ENCODE measurements at regions not wholly inside any gene's neighbourhood (a gene's known extent, or its start where the extent isn't known, plus 50 kb on each side); places are given as distances from the start of the nearest gene placed in this dataset.

DNA sequence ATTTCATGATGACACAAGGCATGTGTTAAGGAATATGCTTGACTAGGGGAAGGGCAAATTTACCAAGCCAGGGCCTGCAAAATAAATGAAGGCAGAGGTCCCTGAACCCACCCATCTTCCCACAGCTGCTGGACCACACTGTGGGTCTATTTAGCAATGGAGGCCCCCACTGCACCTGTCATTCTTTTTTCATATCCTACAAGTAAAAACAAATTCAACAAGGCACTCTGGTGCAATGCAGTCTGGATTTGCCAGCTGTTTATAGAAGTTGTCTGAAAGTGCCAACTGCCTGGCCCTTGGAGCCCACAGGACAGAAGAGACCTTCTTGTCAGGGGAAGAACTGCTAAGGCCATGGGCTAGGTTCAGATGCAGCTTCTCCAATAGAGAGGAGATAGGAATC is 112.8 kb upstream of the ATL2 start:
- Histone ChIP-seq H3K27ac (ENCODE audit: low read depth, low read length, poor library complexity, severe bottlenecking) (no peak overlapping the region), H3K4me3 (ENCODE audit: low read depth, low read length, poor library complexity, severe bottlenecking) (no peak overlapping the region), H3K9me2 (ENCODE audit: insufficient read depth, low read length) (no peaks in the 10 kb centered on the region), H3K4me1 (ENCODE audit: insufficient read depth, low read length, poor library complexity, severe bottlenecking) (no peaks in the 10 kb centered on the region), H3K79me2 (ENCODE audit: insufficient read depth, low read depth, low read length) (no peaks in the 10 kb centered on the region), H3K4me2 (ENCODE audit: low read length) (no peak overlapping the region), H2AFZ (ENCODE audit: low read length) (no peak overlapping the region), H3K36me3 (ENCODE audit: insufficient read depth, low read length) (no peaks in the 10 kb centered on the region), H4K20me1 (ENCODE audit: insufficient read depth, low read length) (no peaks in the 10 kb centered on the region), H3K9me3 (ENCODE audit: low read length) (no peaks in the 10 kb centered on the region)
- intact Hi-C loops (cut with micrococcal nuclease; ENCODE audit: unreplicated experiment), result no loop called here
- ChIA-PET CTCF (ENCODE audit: unreplicated experiment) (no interaction called here), POLR2A (no interaction called here)
- no TSS peak for BruUV-seq (replicated peaks)
- TF ChIP-seq EZH2phosphoT487 (IDR thresholded peaks at IDR 0.05; ENCODE audit: borderline replicate concordance, low read depth, low read length), result no peak
- TF ChIP-seq, protein P1, sequence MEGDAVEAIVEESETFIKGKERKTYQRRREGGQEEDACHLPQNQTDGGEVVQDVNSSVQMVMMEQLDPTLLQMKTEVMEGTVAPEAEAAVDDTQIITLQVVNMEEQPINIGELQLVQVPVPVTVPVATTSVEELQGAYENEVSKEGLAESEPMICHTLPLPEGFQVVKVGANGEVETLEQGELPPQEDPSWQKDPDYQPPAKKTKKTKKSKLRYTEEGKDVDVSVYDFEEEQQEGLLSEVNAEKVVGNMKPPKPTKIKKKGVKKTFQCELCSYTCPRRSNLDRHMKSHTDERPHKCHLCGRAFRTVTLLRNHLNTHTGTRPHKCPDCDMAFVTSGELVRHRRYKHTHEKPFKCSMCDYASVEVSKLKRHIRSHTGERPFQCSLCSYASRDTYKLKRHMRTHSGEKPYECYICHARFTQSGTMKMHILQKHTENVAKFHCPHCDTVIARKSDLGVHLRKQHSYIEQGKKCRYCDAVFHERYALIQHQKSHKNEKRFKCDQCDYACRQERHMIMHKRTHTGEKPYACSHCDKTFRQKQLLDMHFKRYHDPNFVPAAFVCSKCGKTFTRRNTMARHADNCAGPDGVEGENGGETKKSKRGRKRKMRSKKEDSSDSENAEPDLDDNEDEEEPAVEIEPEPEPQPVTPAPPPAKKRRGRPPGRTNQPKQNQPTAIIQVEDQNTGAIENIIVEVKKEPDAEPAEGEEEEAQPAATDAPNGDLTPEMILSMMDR (conservative IDR thresholded peaks at IDR 0.05; ENCODE audit: low read length), result no peak
- no peak for DNase-seq (ENCODE audit: low spot score)

DNA sequence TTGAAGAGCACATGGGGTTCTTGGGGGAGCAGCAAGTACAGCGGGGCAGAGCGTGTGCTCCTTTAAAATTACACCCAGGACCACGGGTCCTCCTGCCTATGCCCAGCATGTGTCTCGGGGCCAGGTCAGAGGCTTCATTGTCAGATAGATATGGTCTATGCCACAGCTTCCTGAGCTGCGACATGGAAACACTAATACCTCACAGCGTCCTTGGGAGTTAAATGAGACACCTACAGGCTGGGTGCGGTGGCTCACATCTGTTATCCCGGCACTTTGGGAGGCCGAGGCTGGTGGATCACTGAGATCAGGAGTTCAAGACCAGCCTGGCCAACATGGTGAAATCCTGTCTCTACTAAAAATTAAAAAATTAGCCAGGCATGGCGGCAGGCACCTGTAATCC is 110.8 kb upstream of the ATL2 start:
- CTCF ChIA-PET (ENCODE audit: unreplicated experiment), result no interaction called here
- no peak for DNase-seq (ENCODE audit: low spot score)
- H3K4me1 ChIP-seq (ENCODE audit: insufficient read depth, low read length, poor library complexity, severe bottlenecking), result no peaks in the 10 kb centered on the region
- H4K20me1 ChIP-seq (ENCODE audit: insufficient read depth, low read length), result no peaks in the 10 kb centered on the region
- POLR2A ChIA-PET, result interaction anchor here (1.2 kb wide), 1 partner anchor 19 kb away, joined by 3 read pairs; no protein-coding TSS in a partner anchor
- H3K27ac ChIP-seq (ENCODE audit: low read depth, low read length, poor library complexity, severe bottlenecking), result no peak overlapping the region
- intact Hi-C loops (cut with micrococcal nuclease; ENCODE audit: unreplicated experiment), result no loop called here
- H3K9me2 ChIP-seq (ENCODE audit: insufficient read depth, low read length), result no peaks in the 10 kb centered on the region
- no peaks in the 10 kb centered on the region for H3K36me3 ChIP-seq (ENCODE audit: insufficient read depth, low read length)
- H3K9me3 ChIP-seq (ENCODE audit: low read length), result no peaks in the 10 kb centered on the region
- no peak overlapping the region for H3K4me2 ChIP-seq (ENCODE audit: low read length)
- no peak overlapping the region for H3K4me3 ChIP-seq (ENCODE audit: low read depth, low read length, poor library complexity, severe bottlenecking)
- H3K79me2 ChIP-seq (ENCODE audit: insufficient read depth, low read depth, low read length), result no peaks in the 10 kb centered on the region
- TF ChIP-seq, protein P1 (conservative IDR thresholded peaks at IDR 0.05; ENCODE audit: low read length), result no peak
- no peak for TF ChIP-seq EZH2phosphoT487 (IDR thresholded peaks at IDR 0.05; ENCODE audit: borderline replicate concordance, low read depth, low read length)
- BruUV-seq (replicated peaks), result no TSS peak
- no peak overlapping the region for H2AFZ ChIP-seq (ENCODE audit: low read length)

DNA sequence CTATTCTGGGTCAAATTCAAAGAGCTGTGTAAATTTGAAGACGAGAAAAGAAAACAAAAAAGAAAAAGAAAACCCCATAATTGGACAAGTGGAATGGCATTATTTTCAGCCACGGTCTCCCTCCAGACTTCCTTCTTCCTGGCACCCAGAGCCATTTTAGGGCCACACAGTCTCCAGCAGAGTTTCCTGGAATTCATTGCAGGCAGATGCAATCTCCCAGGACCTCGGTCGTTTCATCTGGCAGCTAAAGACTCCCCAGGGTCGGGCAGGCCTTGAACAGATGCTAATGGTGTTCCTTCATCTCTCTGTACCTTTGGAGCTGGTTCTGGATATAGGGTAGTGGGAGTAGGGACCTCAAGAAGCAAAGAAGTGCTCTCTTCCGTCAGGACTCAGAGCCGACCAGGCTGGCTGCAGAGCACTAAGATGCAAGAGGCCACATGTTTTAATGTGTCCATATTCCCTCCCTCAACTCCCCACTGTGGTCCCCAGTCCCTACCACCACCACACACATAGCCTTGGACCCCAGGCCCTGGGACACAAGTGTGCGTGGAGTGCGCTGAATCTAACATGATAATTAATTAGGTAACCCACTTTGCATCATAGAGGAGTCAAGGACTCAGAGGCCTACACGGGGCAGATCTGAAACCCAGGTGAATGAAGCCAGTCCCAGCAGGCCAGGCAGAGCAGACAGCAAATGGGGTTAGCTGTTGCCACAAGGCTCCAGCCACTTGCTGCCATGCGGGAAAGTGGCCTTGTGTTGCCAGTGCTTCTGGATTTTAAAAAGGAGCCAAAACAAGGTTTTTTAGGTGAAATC is 109.3 kb upstream of the ATL2 start:
- ChIA-PET POLR2A (interaction anchor here (0.5 to 0.6 kb wide), 2 partner anchors 125 to 283 kb away, joined by 3 read pairs; no protein-coding TSS in a partner anchor), CTCF (ENCODE audit: unreplicated experiment) (no interaction called here)
- H3K27ac ChIP-seq (ENCODE audit: low read depth, low read length, poor library complexity, severe bottlenecking), result no peak overlapping the region
- no peak for TF ChIP-seq EZH2phosphoT487 (IDR thresholded peaks at IDR 0.05; ENCODE audit: borderline replicate concordance, low read depth, low read length)
- TF ChIP-seq, protein P1 (conservative IDR thresholded peaks at IDR 0.05; ENCODE audit: low read length), result no peak
- no peaks in the 10 kb centered on the region for H4K20me1 ChIP-seq (ENCODE audit: insufficient read depth, low read length)
- H3K9me3 ChIP-seq (ENCODE audit: low read length), result no peaks in the 10 kb centered on the region
- H3K36me3 ChIP-seq (ENCODE audit: insufficient read depth, low read length), result no peaks in the 10 kb centered on the region
- H3K4me2 ChIP-seq (ENCODE audit: low read length), result no peak overlapping the region
- intact Hi-C loops (cut with micrococcal nuclease; ENCODE audit: unreplicated experiment), result no loop called here
- no peaks in the 10 kb centered on the region for H3K4me1 ChIP-seq (ENCODE audit: insufficient read depth, low read length, poor library complexity, severe bottlenecking)
- no peak overlapping the region for H2AFZ ChIP-seq (ENCODE audit: low read length)
- no TSS peak for BruUV-seq (replicated peaks)
- H3K9me2 ChIP-seq (ENCODE audit: insufficient read depth, low read length), result no peaks in the 10 kb centered on the region
- no peaks in the 10 kb centered on the region for H3K79me2 ChIP-seq (ENCODE audit: insufficient read depth, low read depth, low read length)
- no peak for DNase-seq (ENCODE audit: low spot score)
- no peak overlapping the region for H3K4me3 ChIP-seq (ENCODE audit: low read depth, low read length, poor library complexity, severe bottlenecking)

Data from OCI-LY7 (cell line).